GM12873 (cell line): ENCODE measurements at regions not wholly inside any gene's neighbourhood (a gene's known extent, or its start where the extent isn't known, plus 50 kb on each side); places are given as distances from the start of the nearest gene placed in this dataset.

Experiments used
- CTCF ChIP-seq: IDR thresholded peaks from 2 replicates; pipeline ENCODE4 v1.5.1; 2012; ENCODE audit warnings: low read depth, mild to moderate bottlenecking, moderate library complexity, low read length, control low read depth; ENCODE audit not compliant: insufficient read depth; ENCODE audit errors: missing control alignments

GRCh38 chr10:90986136-90986760, 65.4 kb upstream of the ANKRD1 start:
- TF ChIP-seq CTCF, result no peak

- no peak for TF ChIP-seq CTCF
These were observed 66.0 kb upstream of the ANKRD1 start for GRCh38 chr10:90986870-90987269.

GRCh38 chr10:90987383-90987782, 66.5 kb upstream of the ANKRD1 start:
- TF ChIP-seq CTCF, result no peak

- no peak for TF ChIP-seq CTCF
These were observed 67.1 kb upstream of the ANKRD1 start for GRCh38 chr10:90988024-90988423.

GRCh38 chr10:90988802-90989201, 67.9 kb upstream of the ANKRD1 start:
- TF ChIP-seq CTCF, result no peak

GRCh38 chr10:90989378-90989777, 68.5 kb upstream of the ANKRD1 start:
- TF ChIP-seq CTCF, result no peak

GRCh38 chr10:90992462-90992861, 71.6 kb upstream of the ANKRD1 start:
- TF ChIP-seq CTCF, result no peak
